MM.1S (cell line): ENCODE measurements at regions not wholly inside any gene's neighbourhood (a gene's known extent, or its start where the extent isn't known, plus 50 kb on each side); places are given as distances from the start of the nearest gene placed in this dataset.

Experiments used
- DNase-seq: peaks from one replicate; pipeline ENCODE4 v3.0.0-alpha.2; 2015
- H2AFZ ChIP-seq: fragments of 300-600 bp; sonication (generic); 2 replicates; pipeline ENCODE4 v1.6.0; 2016; ENCODE audit warnings: antibody characterized with exemption, low read length
- H3F3A ChIP-seq: fragments of 300-600 bp; sonication (generic); 2 replicates; pipeline ENCODE4 v1.6.1; 2016; ENCODE audit warnings: mild to moderate bottlenecking, antibody characterized with exemption, low read length, moderate library complexity, mixed read lengths; ENCODE audit not compliant: insufficient read depth
- H3K27ac ChIP-seq: fragments of 300-600 bp; sonication (generic); 2 replicates; pipeline ENCODE4 v1.5.1; 2016; ENCODE audit warnings: mild to moderate bottlenecking, low read length
- H3K27me3 ChIP-seq: fragments of 300-600 bp; sonication (generic); replicated peaks from 2 replicates; pipeline ENCODE4 v1.6.0; 2016; ENCODE audit warnings: low read length; ENCODE audit not compliant: insufficient read depth
- H3K36me3 ChIP-seq: fragments of 300-600 bp; sonication (generic); replicated peaks from 2 replicates; pipeline ENCODE4 v1.6.1; 2016; ENCODE audit warnings: mild to moderate bottlenecking, low read length, mixed read lengths; ENCODE audit not compliant: insufficient read depth
- H3K4me1 ChIP-seq: fragments of 300-600 bp; sonication (generic); 2 replicates; pipeline ENCODE4 v1.6.1; 2016; ENCODE audit warnings: low read length, mixed read lengths
- H3K4me2 ChIP-seq: fragments of 300-600 bp; sonication (generic); 2 replicates; pipeline ENCODE4 v1.6.0; 2016; ENCODE audit warnings: low read depth, low read length
- H3K4me3 ChIP-seq: fragments of 300-600 bp; sonication (generic); 2 replicates; pipeline ENCODE4 v1.5.1; 2016; ENCODE audit warnings: low read length, mixed read lengths
- H3K79me2 ChIP-seq: fragments of 300-600 bp; sonication (generic); 2 replicates; pipeline ENCODE4 v1.6.1; 2016; ENCODE audit warnings: mixed run types, low read length, mixed read lengths
- H3K9ac ChIP-seq: fragments of 300-600 bp; sonication (generic); 2 replicates; pipeline ENCODE4 v1.6.1; 2016; ENCODE audit warnings: low read length, mixed read lengths
- H3K9me2 ChIP-seq: fragments of 300-600 bp; sonication (generic); replicated peaks from 2 replicates; pipeline ENCODE4 v1.6.1; 2016; ENCODE audit warnings: mild to moderate bottlenecking, low read length, mixed read lengths; ENCODE audit not compliant: insufficient read depth
- H3K9me3 ChIP-seq: fragments of 300-600 bp; sonication (generic); replicated peaks from 2 replicates; pipeline ENCODE4 v1.6.1; 2016; ENCODE audit warnings: mild to moderate bottlenecking, low read length, mixed read lengths; ENCODE audit not compliant: insufficient read depth
- H4K20me1 ChIP-seq: fragments of 300-600 bp; sonication (generic); 2 replicates; pipeline ENCODE4 v1.6.1; 2016; ENCODE audit warnings: mild to moderate bottlenecking, low read length, moderate library complexity, mixed read lengths; ENCODE audit not compliant: insufficient read depth
- CTCF ChIP-seq: fragments of 300-600 bp; sonication (generic); IDR thresholded peaks from 2 replicates; pipeline ENCODE4 v1.5.1; 2016; ENCODE audit warnings: antibody characterized with exemption, low read length, mixed read lengths
- EZH2 ChIP-seq: fragments of 300-600 bp; sonication (generic); optimal IDR thresholded peaks from 2 replicates; pipeline ENCODE3; 2017; ENCODE audit warnings: low read depth, mild to moderate bottlenecking, antibody characterized with exemption, low read length, mixed read lengths
- EZH2phosphoT487 ChIP-seq: fragments of 300-600 bp; sonication (generic); IDR thresholded peaks from 2 replicates; pipeline ENCODE4 v1.6.1; 2018; ENCODE audit warnings: antibody characterized with exemption, low read length

GRCh38 chr10:8790390-8790789 is 735.9 kb downstream of the GATA3 start:
- Histone ChIP-seq H3K9me3 (no peaks in the 10 kb centered on the region), H2AFZ (no peak overlapping the region), H3K4me3 (no peak overlapping the region), H3K9ac (no peak overlapping the region), H3K27ac (no peak overlapping the region), H3K4me2 (no peak overlapping the region), H3K4me1 (no peaks in the 10 kb centered on the region), H3F3A (no peaks in the 10 kb centered on the region), H3K79me2 (no peaks in the 10 kb centered on the region), H3K27me3 (no peaks in the 10 kb centered on the region), H4K20me1 (no peaks in the 10 kb centered on the region), H3K36me3 (no peaks in the 10 kb centered on the region), H3K9me2 (no peaks in the 10 kb centered on the region)
- TF ChIP-seq CTCF (no peak), EZH2 (no peak), EZH2phosphoT487 (no peak)
- DNase-seq: no peak

- DNase-seq: no peak
- H3K4me1 ChIP-seq: no peaks in the 10 kb centered on the region
- TF ChIP-seq EZH2phosphoT487: no peak
- no peak for TF ChIP-seq EZH2
- TF ChIP-seq CTCF: no peak
- no peak overlapping the region for H3K27ac ChIP-seq
- no peaks in the 10 kb centered on the region for H3K9me3 ChIP-seq
- no peaks in the 10 kb centered on the region for H3K79me2 ChIP-seq
- H4K20me1 ChIP-seq: no peaks in the 10 kb centered on the region
- no peaks in the 10 kb centered on the region for H3K9me2 ChIP-seq
- no peak overlapping the region for H3K9ac ChIP-seq
- no peak overlapping the region for H2AFZ ChIP-seq
- H3F3A ChIP-seq: no peaks in the 10 kb centered on the region
- no peak overlapping the region for H3K4me2 ChIP-seq
- no peaks in the 10 kb centered on the region for H3K27me3 ChIP-seq
- no peaks in the 10 kb centered on the region for H3K36me3 ChIP-seq
- no peak overlapping the region for H3K4me3 ChIP-seq
These were observed 740.4 kb downstream of the GATA3 start for GRCh38 chr10:8794860-8795259.

GRCh38 chr10:8800426-8800825 is 745.9 kb downstream of the GATA3 start:
- no peak overlapping the region for H3K4me2 ChIP-seq
- no peaks in the 10 kb centered on the region for H3K79me2 ChIP-seq
- H3K4me1 ChIP-seq: no peaks in the 10 kb centered on the region
- no peak overlapping the region for H2AFZ ChIP-seq
- no peaks in the 10 kb centered on the region for H3K9me2 ChIP-seq
- no peaks in the 10 kb centered on the region for H3K27me3 ChIP-seq
- no peaks in the 10 kb centered on the region for H3F3A ChIP-seq
- no peak for TF ChIP-seq EZH2phosphoT487
- no peak for TF ChIP-seq EZH2
- TF ChIP-seq CTCF: no peak
- H3K4me3 ChIP-seq: no peak overlapping the region
- DNase-seq: no peak
- H3K36me3 ChIP-seq: no peaks in the 10 kb centered on the region
- no peak overlapping the region for H3K27ac ChIP-seq
- no peaks in the 10 kb centered on the region for H4K20me1 ChIP-seq
- H3K9ac ChIP-seq: no peak overlapping the region
- H3K9me3 ChIP-seq: no peaks in the 10 kb centered on the region
